GM18907 (cell line): ENCODE measurements at regions not wholly inside any gene's neighbourhood (a gene's known extent, or its start where the extent isn't known, plus 50 kb on each side); places are given as distances from the start of the nearest gene placed in this dataset.

Experiments used
- ATAC-seq: cut with Tn5 transposase; IDR thresholded peaks from one replicate; pipeline ENCODE4 v1.9.1; 2021; ENCODE audit warnings: mild to moderate bottlenecking, moderate library complexity; ENCODE audit not compliant: unreplicated experiment

DNA sequence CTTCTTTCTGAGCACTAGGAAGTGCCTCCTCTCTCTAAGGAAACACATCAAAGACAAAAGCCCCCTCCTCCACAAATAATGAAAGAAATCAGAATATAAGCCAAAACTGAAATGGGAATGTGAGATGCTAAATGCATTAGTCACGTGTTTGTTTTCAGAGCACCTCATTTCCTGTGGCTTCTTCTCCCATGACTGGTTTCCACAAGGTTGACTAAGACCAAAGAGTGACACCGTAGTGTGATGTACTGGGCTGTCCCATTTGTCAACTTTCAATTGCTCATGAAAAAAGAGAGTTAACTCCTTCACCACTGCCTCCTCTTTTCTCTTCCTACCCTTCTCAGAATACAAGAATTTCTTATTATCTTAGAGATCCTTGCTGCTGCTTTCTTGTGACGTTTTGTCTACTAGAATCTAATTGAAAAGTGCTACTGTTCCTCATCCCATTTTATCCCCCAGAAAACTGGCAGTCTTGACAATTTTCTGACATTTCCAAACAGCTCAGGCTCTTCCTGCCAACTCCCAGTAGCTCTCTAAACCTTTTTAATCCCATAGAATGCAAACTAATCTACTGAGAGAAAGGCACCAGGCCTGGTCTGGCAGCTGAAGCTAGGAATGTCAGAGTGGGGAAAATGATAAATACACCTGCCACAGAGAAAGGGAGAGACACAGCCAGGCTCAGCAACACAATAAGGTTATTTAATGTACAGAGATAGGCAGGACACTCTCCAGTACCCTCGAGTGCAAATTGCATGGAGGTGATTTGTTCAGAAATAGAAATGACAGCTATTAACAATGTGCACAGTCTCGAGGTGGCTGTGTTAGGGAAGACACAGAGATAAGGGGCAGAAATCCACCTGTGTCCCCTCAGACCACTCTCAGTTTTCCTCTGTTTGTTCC, 671.7 kb upstream of the NRSN1 start:
- ATAC-seq = no peak

DNA sequence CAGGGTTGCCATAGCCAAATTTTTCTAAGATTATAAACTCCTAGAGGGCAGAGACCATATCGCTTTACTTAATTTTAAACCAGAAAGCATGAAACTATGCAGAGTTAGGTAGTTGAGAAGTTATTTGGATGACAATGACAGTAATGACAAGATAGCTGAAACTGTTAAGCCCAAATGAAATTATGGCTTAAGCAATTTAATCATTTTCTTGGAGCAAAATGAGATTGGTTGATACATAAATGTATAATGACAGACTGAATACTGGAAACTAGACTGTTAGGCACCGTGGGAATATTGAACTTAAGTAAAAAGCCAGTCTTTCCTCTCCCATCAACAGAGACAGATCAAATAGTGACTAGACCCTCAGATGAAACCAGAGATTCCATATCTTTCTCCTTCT, 670.3 kb upstream of the NRSN1 start:
- ATAC-seq = no peak

- ATAC-seq = no peak
Observed at GRCh38 chr6:23456396-23456795, 669.6 kb upstream of the NRSN1 start.

- ATAC-seq = no peak
Observed at GRCh38 chr6:23457321-23457720, 668.7 kb upstream of the NRSN1 start.

DNA sequence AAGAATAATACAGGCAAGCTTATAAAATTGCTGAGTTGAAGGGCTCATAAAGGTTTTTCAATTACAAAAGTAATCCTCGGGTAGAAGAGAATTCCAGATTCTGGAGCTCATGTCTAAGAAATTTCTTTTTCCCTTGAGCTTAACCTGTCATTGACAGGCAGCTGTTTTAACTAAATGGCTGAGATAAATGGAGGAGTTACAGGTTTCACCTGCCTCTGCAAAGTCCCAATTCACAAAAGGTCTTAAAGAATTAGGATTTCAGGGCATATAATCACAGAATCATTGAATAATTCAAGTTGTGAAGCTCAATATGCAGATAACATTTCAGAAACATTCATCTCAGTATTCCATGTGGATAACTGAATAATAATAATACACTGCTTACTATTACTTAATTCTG, 660.1 kb upstream of the NRSN1 start:
- no peak for ATAC-seq

GRCh38 chr6:23477586-23477985, 648.4 kb upstream of the NRSN1 start:
- no peak for ATAC-seq

DNA sequence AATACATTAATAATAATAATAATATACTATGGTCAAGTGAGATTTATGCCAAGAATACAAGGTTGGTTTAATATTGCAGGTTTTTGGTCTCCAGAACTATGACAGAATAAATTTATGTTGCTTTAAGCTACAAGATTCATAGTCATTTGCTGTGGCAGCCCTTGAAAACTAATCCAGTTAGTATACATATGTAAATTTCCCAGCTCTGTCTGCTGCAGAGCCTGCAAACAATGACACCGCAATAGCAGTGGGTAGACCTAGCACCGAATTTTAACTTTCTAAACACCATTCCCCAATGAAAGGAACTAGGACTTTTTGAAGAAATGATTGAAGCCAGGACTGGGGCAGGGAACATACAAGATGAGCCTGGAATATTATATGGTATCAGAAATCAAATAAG, 647.7 kb upstream of the NRSN1 start:
- no peak for ATAC-seq

DNA sequence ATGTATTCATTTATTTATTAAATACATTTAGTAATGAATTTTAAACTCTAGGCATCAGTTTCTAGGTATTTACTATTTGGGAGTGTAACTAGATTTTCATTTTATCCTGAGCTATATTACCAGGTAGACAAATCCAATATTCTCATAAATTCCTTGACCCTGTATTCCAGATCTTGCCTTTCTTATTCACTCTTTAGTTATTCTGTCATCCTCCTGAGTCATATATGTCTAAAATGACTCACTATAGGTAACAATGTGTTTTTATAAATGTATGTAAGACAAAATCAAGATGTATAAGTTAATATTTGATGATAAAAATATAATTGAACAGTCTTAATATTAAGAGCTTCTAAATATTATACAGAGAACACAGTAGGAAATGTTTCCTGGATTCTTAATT, 642.1 kb upstream of the NRSN1 start:
- no peak for ATAC-seq

DNA sequence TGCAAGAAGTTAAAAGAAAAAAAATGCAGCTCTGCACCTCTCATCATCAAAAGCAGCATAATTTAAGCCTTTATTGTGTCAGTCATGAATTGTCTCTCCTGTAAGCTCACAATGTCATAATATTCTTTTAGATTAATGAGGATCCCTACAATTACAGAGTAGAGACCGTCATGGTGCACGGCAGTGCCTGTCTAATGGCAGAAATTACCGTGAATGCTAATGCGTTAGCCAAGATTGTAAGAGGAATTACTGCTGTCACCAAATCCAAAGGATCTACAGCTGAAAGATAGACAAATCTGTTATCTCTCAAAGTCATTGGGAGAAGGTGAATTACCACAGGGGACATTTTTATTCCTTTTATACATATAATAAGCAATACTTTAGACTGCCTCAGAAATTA, 631.6 kb upstream of the NRSN1 start:
- ATAC-seq = no peak

- ATAC-seq = no peak
Observed at GRCh38 chr6:23498013-23498412, 628.0 kb upstream of the NRSN1 start.

GRCh38 chr6:23499549-23499948, 626.5 kb upstream of the NRSN1 start:
- no peak for ATAC-seq

- no peak for ATAC-seq
Observed at GRCh38 chr6:23503173-23503572, 622.8 kb upstream of the NRSN1 start.

DNA sequence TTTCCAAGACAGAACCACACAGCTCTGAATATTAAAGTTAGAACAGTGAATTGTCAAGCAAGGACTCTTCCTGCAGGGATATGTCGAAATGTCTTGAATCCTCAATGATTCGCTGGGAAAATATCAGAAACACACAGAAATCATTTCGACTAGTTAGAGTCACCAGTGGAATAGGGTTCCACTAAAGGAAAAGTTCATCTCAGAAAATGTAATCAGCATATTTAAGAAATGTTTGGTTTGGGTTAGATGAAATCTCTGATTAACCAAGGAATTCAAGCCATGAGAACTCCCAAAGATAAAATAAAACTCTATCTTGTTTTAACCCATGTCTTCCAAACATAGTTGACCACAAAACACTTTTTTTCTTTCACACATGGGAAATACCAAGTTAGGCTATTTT, 621.0 kb upstream of the NRSN1 start:
- no peak for ATAC-seq

- ATAC-seq = no peak
Observed at GRCh38 chr6:23510778-23511510, 615.1 kb upstream of the NRSN1 start.

- no peak for ATAC-seq
Observed at GRCh38 chr6:23511817-23512216, 614.2 kb upstream of the NRSN1 start.

- no peak for ATAC-seq
Observed at GRCh38 chr6:23518294-23518693, 607.7 kb upstream of the NRSN1 start.

DNA sequence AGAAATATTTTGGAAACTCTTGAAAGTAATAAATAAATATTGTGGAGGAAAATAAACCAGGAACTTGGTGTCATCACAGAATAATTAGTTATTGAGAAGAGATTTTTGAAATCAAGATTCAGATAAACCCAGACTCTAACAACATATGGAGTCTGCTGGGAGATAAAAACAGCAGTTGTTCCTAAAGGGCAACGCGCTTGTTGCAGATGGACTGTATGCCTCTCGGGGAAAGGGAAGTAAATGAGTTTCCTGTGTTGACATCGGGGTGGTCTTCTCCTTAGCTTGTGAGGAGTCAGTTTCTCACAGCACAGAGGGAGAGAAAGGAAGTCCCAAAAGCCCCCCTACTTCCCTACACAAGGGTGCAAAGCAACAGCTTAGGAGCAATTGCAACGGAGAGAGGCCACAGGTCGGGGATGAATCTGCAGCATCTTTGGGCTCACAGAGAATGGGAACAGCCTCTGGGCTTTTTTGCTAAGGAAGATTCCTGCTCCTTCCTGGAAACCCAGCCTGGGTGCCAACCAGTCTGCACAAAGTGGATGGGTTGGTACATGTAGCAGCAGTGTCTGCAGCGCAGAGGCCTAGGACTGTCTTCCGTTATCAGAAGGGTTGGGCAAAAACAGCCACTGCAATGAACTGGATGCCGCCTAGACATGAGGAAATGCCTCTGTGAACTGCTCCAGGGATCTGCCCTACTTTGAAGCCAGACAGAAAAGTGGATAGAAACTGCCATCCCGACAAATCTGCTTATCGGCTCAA, 603.0 kb upstream of the NRSN1 start:
- ATAC-seq = no peak

GRCh38 chr6:23523771-23524170, 602.2 kb upstream of the NRSN1 start:
- ATAC-seq = no peak

GRCh38 chr6:23524548-23524947, 601.5 kb upstream of the NRSN1 start:
- no peak for ATAC-seq

- no peak for ATAC-seq
Observed at GRCh38 chr6:23526526-23526925, 599.5 kb upstream of the NRSN1 start.

DNA sequence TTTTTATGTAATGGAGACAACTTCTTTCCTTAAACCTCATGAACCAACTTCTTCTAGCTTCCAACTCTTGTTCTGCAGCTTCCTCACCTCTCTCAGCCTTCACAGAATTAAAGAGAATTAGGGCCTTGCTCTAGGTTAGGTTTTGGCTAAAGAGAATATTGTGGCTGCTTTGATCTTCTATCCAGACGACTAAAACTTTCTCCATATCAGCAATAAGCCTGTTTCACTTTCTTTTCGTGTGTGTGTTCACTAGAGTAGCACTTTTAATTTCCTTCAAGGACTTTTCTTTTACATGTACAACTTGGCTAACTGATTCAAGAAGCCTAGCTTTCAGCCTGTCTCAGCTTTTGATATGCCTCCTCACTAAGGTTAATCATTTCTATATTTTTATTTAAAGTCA, 596.1 kb upstream of the NRSN1 start:
- no peak for ATAC-seq

DNA sequence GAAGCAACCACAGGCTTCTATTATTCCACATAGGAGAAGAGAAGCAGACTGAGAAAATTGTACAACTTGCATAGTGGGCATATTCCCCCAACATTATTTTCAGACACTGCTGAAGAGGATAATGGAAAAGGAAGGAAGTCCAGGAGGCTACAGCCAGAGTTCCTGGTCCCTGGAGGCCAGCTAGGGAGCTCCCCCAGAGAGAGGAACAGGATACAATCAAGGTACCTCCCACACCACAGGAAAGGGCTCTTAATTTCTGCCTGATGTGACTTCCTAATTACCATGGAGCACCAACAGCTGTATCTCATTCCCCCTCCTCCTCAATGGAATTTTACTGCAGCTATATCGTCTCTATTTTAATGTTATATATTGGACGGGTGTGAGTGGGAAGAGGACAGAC, 594.3 kb upstream of the NRSN1 start:
- ATAC-seq = no peak
